GM21447 (cell line): ENCODE measurements at regions not wholly inside any gene's neighbourhood (a gene's known extent, or its start where the extent isn't known, plus 50 kb on each side); places are given as distances from the start of the nearest gene placed in this dataset.

Source experiments
- ATAC-seq: cut with Tn5 transposase; IDR thresholded peaks from one replicate; pipeline ENCODE4 v1.9.1; 2021; ENCODE audit not compliant: unreplicated experiment

DNA sequence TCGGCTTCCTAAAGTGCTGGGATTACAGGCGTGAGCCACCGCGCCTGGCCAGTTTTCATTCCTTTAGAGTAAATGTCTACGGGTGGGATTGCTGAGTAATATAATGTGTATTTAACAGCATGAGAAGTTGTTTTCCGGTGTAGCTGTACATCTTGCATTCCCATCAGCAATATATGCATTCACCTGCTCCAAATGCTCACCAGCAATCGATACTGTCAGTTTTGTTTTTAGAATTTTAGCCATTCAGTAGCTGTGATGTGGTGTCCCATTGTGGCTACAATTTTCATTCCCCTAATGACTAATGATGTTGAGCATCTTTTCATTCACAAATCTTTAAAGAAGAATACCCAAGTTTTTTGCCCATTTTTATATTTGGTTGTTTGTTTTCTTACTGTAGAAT, 134.8 kb upstream of the RGMA start:
- no peak for ATAC-seq

DNA sequence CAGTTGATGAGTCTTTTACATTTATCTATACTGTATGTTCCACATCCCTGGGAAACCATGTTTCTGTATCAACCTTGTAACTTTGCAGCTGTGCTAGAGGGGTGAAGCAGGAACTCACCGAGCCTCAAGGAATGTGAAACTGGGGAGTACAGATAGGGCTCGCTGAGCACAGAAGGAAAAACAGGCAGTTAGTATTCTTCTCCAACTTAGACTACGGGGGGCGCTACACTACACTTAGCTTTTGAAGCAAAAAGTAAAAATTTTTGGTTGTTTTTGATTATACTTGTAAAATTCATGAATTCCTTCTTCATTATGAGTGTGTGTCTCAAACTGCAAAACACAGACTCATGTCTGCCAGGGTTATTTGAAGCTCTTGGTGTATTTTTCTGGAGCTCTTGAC, 132.7 kb upstream of the RGMA start:
- ATAC-seq, result no peak

DNA sequence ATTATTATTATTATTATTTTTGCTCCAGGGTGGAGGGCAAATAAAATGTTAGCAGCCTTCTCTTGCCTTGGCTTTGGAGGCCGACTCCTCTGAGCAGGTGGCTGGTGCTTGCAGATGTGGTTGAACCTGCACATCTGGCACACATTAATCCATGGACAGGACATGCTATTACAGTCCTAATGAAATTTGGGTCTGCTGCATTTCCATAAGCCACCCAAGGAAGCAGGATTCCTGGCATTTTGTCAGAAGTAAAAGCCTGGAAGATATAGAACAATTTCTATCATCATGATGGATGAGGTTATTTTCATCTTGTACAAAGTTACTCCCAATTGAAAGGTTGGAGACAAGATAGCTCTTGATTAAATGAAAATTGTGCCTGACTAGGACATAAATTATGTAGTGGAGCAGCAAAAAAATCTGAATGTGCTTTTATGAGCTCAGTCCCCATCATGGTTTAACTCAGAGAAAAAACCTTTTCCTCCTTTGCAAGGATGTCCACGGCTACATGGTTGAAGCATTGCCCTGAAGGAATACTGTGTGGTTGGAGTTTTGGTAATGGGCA, 130.9 kb upstream of the RGMA start:
- ATAC-seq, result no peak

DNA sequence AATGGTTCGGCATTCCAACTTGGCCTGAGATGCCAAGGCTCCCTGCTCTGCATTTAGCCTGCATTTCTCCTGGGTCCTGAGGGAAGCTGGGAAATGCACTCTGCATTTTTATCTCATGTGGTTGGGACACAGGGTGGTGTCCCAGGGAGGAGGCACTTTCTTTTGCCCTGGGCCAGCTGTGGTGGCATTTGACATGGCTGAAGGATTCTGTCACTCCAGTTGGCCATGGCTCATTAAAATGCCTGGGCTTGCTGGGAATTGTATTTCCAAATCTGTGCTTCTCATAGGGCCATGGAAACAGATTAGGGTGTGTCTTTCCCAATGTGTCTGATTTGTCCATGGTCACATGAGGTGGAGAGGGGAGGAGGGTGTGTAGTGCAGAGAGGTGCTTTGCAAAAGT, 128.3 kb upstream of the RGMA start:
- no peak for ATAC-seq

DNA sequence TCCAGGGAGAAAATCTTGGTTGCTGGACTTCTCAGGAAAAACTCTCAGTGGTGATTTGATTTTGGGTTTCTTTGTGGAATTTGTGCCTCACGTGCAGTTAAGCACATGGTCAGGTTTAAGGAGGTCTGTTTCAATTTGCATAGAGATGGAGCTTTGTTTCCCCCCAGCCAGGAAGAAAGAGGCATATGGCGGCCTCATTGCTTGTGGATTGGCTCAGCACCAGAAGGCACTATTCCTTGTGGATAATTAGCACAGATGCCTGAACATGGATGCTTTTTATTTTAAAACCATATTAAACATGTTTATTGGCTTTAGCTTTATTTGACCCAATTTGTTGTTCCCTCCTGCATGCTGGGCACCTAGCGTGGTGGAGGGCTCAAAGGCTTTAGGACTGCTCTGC, 125.1 kb upstream of the RGMA start:
- ATAC-seq, result no peak

DNA sequence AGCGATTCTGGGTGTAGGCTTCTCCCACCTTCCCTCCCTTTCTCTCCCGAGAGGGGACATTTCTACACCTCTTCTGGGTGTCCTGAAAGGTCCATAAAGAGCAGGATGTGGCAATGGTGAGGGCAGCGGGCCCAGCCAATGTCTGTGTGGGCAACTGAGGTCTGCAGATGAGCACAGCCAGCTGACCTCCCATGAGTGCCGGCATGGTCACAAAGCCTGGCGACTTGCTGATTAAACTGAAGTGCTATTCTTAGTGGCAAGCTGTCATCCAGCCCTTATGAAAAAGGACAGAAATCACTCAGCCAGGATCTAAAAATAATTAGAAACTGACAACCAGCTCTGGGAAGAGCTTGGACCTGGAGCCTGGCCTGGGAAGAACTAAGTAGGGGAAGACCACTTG, 124.3 kb upstream of the RGMA start:
- ATAC-seq, result no peak

DNA sequence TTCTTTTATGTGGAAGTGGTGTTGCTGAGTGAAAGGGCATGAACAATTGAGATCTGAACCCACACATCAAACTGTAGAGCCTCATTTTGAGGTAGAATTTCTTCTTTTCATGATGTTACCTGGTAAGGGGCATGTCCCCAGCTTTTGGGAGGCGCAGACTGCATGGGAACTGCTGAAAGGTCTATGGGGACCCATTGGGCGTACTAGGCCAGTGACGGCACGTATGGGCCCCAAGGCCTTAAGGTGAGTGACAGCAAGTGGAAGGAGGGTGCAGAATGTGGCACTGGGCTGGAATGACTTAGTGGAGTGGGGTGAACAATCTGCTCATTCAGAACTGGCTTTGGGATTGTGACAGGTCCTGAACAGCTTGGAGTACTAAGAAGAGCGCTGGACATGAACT, 123.6 kb upstream of the RGMA start:
- no peak for ATAC-seq

DNA sequence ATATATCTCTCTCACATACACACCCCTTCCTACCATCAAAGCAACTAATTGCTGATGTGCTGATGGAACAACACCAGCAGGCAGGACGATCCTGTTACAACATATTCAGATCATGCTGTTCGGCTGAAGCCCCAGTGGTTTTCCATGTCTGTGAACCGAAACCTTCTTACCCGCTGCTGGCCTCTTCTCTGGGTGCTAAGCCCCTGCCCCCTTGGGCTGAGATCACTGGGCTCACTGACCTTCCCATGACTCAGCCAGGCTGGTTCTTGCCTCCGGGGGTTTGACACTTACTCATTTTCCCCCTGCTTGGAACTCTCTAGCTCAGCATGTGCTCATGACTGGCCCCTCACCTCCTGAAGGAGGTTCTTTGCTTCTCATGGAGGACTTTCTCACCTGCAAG, 122.0 kb upstream of the RGMA start:
- no peak for ATAC-seq

DNA sequence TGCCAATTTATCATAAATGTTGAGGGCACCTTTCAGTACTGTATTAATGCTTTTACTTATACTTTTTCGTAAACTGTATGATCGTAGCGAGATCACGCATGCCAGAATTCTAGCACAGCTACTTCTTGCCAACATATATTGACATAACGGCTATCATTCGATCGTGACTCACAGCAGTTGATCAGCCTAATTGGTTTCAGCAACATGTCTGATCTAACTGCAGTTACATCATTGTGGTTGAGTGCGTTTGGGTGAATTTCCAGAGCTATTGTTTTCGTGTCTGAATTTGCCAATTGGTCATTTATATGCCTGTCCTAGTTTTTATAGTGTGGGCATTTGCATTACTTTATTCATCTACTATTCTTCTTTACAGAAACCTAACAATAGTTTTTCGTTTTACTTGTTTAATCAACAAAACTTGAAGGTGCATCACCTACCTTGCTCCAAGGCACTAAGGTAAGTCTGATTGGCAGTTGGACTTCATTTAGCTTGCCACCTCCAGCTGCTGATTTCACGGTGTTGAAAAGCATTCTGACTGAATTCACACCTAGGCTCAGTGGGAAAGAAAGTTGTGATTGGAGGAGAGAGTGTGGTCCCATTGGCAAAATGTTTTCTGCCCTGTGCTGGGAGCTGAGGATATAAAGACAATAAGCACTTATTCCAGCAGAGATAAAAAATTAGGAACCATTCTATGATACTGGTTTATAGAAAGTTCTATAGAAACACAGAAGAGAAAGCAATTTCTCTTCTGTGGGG, 120.9 kb upstream of the RGMA start:
- ATAC-seq, result no peak

DNA sequence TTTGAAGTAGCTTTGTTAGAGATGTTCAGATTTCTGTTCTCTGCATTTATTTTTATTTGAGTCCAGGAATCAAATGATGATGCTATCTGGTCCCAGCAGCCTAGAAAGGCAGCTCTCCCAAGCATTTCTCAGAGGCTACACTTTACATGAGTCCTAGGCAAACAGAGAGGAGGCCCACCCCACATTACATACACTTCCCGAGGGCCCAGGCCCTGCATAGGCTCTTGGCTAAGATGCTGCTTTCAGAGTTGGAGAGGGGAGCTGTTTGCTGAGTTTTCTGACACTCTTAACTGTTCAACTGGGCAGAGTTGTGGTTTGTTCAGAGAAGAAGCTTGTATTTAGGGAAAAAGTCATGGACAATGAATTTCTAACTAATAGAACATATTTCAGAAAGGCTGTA, 117.9 kb upstream of the RGMA start:
- no peak for ATAC-seq

DNA sequence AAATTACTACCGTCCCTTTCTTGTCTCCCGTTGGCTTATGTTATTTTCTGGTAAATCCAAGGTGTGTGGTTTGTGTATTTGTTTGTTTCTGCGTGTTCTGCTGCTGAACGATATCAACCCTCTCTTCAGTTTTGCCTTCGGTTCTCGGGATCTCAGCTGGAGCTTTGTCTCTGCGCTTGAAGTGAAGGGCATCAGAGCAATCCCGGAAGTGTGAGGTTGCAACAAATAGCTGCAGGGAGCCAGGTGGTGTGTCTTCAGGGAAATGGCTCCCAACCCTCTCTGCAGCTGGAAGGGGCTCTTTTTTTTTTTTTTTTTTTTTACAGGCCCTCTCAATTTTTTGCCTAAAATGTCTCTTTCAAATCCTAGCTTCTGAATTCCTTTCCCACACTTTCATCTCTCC, 116.4 kb upstream of the RGMA start:
- ATAC-seq, result no peak

DNA sequence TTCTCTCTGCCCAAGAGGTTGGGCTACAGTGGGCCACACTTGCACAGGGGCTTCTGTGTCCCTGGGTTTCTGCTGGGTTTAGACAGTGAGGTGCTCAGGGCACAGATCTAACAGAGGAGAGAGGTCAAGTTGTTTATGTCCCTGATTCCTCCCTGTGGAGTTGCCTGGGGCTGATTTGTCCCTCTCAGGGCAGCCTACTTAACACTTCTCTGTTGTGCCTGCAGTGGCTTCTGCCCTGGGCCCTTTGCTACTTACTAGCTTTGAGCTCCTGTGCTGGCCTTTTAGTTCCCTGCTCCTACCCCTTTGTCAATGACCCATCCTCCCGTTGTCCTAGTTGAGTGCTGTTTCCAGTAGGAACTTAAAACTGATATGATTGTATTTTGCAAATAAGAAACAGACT, 114.0 kb upstream of the RGMA start:
- no peak for ATAC-seq

DNA sequence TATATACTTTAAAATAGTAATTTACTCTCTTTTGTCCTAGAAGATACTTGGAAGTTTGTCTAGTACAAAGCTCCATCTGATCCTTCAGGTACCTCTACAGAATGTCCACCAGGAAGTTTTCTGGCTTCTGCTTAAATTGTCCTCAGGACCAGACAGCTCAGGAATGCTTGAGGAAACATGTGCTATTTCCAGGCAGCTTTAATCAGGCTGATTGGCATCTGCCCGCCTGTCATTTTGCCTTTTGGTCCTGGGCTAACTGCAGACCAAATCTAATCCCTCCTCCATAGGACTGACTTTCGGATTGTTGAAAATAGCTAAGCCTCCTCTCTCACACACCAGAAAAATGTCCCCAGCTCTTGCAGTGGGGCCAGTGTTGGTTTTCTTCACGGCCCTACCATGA, 113.4 kb upstream of the RGMA start:
- no peak for ATAC-seq

DNA sequence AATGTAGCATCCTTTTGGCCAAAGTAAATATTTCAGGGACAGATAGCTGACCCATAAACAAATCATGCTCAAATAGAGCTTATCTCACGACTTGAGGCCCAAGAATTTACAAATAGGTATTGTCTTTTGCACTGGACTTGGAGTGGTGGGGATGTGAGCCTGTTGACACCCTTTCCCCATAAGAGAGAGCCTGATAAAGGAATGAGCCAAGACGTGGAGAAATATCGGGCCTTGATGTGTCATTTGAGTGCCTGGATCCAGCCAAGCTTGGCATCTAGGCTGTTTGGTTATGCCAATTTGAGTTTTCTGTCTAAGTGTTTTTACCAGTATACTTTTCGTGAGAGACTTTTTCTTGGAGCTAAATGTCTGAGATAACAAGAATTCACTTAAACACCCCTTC, 112.9 kb upstream of the RGMA start:
- ATAC-seq, result no peak

DNA sequence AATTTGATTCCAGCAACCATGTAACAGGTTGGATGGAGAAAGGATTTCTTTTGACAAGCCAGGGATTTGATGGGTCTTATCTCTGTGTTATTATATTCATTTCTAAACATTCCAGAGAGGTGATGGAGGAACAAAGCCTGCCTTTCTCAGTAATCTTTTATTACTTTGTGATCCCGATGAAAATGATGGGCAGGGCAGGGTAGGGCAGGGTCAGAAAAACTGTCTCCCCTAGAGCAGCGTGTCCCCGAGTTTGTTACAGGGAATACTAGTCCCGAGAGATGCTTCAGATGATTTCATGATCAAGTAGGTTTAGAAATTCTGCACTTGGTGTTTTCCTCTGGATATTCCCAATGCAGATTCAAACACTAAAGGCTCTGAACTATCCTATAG, 111.8 kb upstream of the RGMA start:
- no peak for ATAC-seq

DNA sequence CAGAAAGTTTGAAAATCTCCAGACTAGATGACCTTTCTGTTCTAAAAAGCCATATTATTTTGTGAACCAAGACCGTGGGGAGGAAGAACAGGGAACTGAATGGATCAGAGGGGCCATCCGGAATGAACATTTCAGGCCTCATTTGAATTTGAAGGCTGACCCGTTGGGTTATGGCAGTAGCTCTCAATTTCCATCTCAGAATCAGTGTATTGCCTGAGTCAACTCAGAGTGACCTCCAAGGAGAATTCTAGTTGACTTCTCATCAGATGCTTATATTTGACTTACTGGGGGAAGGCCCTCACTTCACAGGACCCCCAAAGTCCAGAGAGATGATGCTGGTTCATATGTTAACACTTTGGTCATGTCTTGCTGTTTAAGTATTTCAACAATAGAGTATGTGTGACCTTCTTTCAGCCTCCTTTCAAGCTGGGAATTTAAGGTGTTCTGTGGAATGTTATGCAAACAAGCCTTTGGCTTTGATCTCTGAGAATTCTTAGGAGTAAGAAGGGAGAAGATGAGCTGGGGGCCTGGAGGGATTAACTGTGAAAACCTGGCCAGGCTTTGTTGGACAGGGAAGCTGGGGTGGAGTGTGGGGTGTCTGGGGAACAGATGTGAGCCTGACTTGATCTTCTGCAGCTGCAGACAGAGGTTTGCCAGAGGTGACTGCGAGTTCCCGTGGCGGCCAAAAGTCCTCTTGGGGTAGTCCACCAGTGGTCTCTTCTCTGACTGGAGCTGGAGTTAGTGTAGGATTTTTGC, 111.2 kb upstream of the RGMA start:
- ATAC-seq, result no peak

DNA sequence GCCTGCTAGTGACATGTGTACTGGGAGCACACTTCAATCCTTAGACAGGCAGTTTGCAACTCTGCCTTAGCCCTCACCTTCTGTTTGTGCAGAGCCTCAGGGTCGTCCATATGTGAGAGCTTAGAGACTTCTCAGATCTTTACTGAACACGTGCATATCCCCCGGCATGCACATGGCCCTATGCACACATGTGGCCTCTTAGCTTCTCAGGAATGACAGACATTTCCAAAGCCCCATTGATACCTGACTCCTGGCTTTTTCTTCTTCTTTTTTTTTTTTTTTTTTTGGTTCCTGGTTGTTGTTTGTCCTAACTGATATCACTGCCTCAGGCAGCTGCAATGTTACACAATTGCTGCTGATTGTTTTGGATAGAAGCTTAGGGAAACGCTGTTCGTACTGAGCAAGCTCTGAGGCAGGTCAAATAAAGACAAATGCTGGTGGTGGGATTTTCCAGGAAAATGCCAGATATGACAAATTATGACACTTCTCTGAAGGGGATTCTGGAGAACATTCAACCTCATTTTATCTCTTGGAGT, 107.2 kb upstream of the RGMA start:
- ATAC-seq, result no peak

DNA sequence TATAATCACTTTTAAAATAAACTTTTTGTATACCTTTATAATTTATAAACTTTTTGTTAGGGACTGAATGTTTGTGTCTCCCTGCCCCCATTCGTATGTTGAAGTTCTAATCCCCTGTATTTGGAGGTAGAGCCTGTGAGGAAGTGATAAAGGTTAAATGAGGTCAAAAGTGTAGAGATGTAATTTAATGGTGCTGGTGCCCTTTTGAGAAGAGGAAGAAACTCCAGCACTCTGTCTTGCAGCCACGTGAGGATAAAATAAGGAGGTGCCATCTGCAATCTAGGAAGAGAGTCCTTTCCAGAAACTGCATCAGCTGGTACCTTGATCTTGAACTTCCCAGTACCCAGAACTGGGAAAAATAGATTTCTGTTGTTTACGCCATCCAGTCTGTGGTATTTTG, 106.1 kb upstream of the RGMA start:
- no peak for ATAC-seq

DNA sequence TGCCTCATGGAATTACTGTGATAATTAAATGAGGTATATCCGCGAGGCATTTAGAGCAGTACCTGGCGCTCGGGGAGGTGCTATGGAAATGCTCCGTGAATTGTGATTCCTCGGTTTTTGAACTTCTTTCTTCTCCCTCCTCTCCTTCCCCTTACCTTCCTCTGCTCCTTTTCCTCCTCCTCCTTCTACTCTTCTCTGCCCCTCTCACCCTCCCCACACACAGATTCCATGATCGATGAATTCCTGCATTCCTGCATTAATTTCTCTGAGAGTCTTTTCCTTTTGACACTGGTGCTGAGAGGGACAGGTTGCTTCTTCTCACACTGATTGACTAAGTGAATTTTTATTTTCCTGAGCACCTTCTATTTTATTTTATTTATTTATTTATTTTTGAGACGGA, 101.2 kb upstream of the RGMA start:
- no peak for ATAC-seq

DNA sequence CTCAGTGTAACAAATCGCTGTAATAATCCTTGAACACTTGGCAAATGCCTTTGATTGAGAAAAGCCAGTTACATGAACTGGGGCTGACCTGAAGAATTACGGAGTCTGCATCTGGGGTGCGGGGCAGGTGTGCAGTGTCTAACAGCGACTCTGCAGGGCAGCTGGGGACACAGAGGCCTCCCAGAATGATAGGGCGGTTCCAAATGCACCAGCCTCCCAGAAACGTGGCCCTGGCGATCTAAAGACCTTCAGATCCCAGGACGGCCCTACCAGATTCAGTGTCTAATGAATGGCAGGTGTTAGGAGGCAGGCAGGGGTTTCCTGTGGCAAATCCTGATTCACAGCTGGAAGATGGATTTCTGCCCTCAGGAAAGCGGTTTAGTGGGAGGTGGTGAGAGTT, 100.5 kb upstream of the RGMA start:
- ATAC-seq, result no peak

DNA sequence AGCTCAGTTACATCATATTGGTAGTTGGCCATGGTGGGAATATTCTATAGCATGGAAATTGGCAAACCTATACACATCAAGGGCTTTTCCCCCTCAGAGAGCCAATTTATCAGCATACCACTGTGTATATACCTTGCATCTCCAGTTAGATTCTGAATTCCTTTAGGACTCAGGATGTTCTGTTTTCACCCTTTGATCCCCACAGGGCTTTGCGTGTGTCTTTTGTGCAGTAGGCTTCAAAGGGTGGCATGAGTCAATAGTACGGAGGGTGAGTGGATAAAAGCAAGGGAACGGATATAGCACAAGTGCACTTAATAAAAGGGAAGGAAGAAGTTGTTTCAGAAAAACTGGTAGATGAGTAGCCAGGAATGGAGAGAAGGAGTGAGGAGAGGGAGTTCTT, 99.2 kb upstream of the RGMA start:
- ATAC-seq, result no peak

DNA sequence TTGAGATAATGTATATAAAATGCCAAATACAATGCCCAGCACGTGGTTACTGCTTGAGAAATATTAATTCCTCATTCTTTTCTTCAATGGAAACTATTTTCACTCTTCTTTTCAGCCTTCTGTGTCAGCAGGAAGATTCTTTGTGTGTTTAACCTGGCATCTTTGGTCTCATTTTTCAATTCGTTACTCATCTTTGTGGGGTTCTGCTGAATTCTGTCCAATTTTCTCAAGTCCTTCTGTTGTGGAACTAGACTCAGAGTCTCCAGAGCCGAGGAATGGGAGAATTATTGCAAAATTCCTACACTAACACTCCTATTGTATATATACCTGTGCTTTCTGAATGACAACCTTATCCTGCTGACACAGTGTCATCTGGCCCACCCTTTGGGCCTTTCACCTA, 96.8 kb upstream of the RGMA start:
- ATAC-seq, result no peak
